ENCODE measurements at regions not wholly inside any gene's neighbourhood (a gene's known extent, or its start where the extent isn't known, plus 50 kb on each side); places are given as distances from the start of the nearest gene placed in this dataset.
"Not testable (repeated sequence)": the region's sequence is repeated elsewhere in the genome, so short reads cannot be mapped to it uniquely, and the experiment has no call there.

GRCh38 chr3:175940243-175940642 is 1081.1 kb downstream of the NAALADL2 start:
- no peak for DNase-seq (ENCODE audit: insufficient read length, low spot score)
- TF ChIP-seq POLR2A (IDR thresholded peaks at IDR 0.05; ENCODE audit: low read depth, low read length): no peak
- FAIRE-seq: no peak

- not testable (repeated sequence) for FAIRE-seq; DNase-seq (ENCODE audit: insufficient read length, low spot score)
Observed at GRCh38 chr3:175937367-175937766, 1078.2 kb downstream of the NAALADL2 start.

- DNase-seq (ENCODE audit: insufficient read length, low spot score): no peak
- TF ChIP-seq POLR2A (IDR thresholded peaks at IDR 0.05; ENCODE audit: low read depth, low read length): no peak
Observed at GRCh38 chr3:175932586-175932985, 1073.5 kb downstream of the NAALADL2 start.

GRCh38 chr3:175919133-175919532 is 1060.0 kb downstream of the NAALADL2 start:
- no peak for TF ChIP-seq POLR2A (IDR thresholded peaks at IDR 0.05; ENCODE audit: low read depth, low read length)
- no peak for DNase-seq (ENCODE audit: insufficient read length, low spot score)
- no peak for FAIRE-seq

More at GRCh38 chr3:175932586-175932985, 1073.5 kb downstream of the NAALADL2 start:
- FAIRE-seq: no peak

GRCh38 chr3:175916191-175916934 is 1057.2 kb downstream of the NAALADL2 start:
- FAIRE-seq: no peak
- TF ChIP-seq POLR2A (IDR thresholded peaks at IDR 0.05; ENCODE audit: low read depth, low read length): no peak
- no peak for DNase-seq (ENCODE audit: insufficient read length, low spot score)

GRCh38 chr3:175914785-175915184 is 1055.7 kb downstream of the NAALADL2 start:
- FAIRE-seq: no peak
- no peak for TF ChIP-seq POLR2A (IDR thresholded peaks at IDR 0.05; ENCODE audit: low read depth, low read length)

GRCh38 chr3:175913286-175913685 is 1054.2 kb downstream of the NAALADL2 start:
- FAIRE-seq (no peak), DNase-seq (ENCODE audit: insufficient read length, low spot score) (no peak)
- no peak for TF ChIP-seq POLR2A (IDR thresholded peaks at IDR 0.05; ENCODE audit: low read depth, low read length)

More at GRCh38 chr3:175914785-175915184, 1055.7 kb downstream of the NAALADL2 start:
- DNase-seq (ENCODE audit: insufficient read length, low spot score): no peak

- FAIRE-seq: no peak
- no peak for DNase-seq (ENCODE audit: insufficient read length, low spot score)
- TF ChIP-seq POLR2A (IDR thresholded peaks at IDR 0.05; ENCODE audit: low read depth, low read length): no peak
Observed at GRCh38 chr3:175911937-175912336, 1052.8 kb downstream of the NAALADL2 start.

GRCh38 chr3:175902226-175902625 is 1043.1 kb downstream of the NAALADL2 start:
- no peak for FAIRE-seq
- no peak for TF ChIP-seq POLR2A (IDR thresholded peaks at IDR 0.05; ENCODE audit: low read depth, low read length)

GRCh38 chr3:175898194-175898593 is 1039.1 kb downstream of the NAALADL2 start:
- DNase-seq (ENCODE audit: insufficient read length, low spot score) (no peak), FAIRE-seq (no peak)
- TF ChIP-seq POLR2A (IDR thresholded peaks at IDR 0.05; ENCODE audit: low read depth, low read length): no peak

More at GRCh38 chr3:175902226-175902625, 1043.1 kb downstream of the NAALADL2 start:
- no peak for DNase-seq (ENCODE audit: insufficient read length, low spot score)

- no peak for FAIRE-seq
Observed at GRCh38 chr3:175896655-175897054, 1037.5 kb downstream of the NAALADL2 start.

GRCh38 chr3:175895731-175896130 is 1036.6 kb downstream of the NAALADL2 start:
- FAIRE-seq: no peak
- no peak for TF ChIP-seq POLR2A (IDR thresholded peaks at IDR 0.05; ENCODE audit: low read depth, low read length)

More at GRCh38 chr3:175896655-175897054, 1037.5 kb downstream of the NAALADL2 start:
- no peak for TF ChIP-seq POLR2A (IDR thresholded peaks at IDR 0.05; ENCODE audit: low read depth, low read length)
- no peak for DNase-seq (ENCODE audit: insufficient read length, low spot score)

GRCh38 chr3:175893566-175893965 is 1034.4 kb downstream of the NAALADL2 start:
- TF ChIP-seq POLR2A (IDR thresholded peaks at IDR 0.05; ENCODE audit: low read depth, low read length): no peak
- no peak for FAIRE-seq
- DNase-seq (ENCODE audit: insufficient read length, low spot score): no peak

More at GRCh38 chr3:175895731-175896130, 1036.6 kb downstream of the NAALADL2 start:
- DNase-seq (ENCODE audit: insufficient read length, low spot score): no peak

GRCh38 chr3:175890066-175890465 is 1030.9 kb downstream of the NAALADL2 start:
- DNase-seq (ENCODE audit: insufficient read length, low spot score) (no peak), FAIRE-seq (no peak)
- TF ChIP-seq POLR2A (IDR thresholded peaks at IDR 0.05; ENCODE audit: low read depth, low read length): no peak

- TF ChIP-seq POLR2A (IDR thresholded peaks at IDR 0.05; ENCODE audit: low read depth, low read length): no peak
- FAIRE-seq (no peak), DNase-seq (ENCODE audit: insufficient read length, low spot score) (no peak)
Observed at GRCh38 chr3:175885231-175885766, 1026.2 kb downstream of the NAALADL2 start.

All from H54 (cell line).